Osteocyte (in vitro differentiated cells): ENCODE measurements at regions not wholly inside any gene's neighbourhood (a gene's known extent, or its start where the extent isn't known, plus 50 kb on each side); places are given as distances from the start of the nearest gene placed in this dataset.

Experiments used
- DNase-seq: peaks from one replicate; pipeline ENCODE4 v3.0.0; 2021; ENCODE audit warnings: mixed read lengths; ENCODE audit not compliant: unreplicated experiment; ENCODE audit errors: extremely low spot score
- H3K27ac Mint-ChIP-seq: one replicate; pipeline ENCODE4 v1.8.0; 2021; ENCODE audit warnings: mild to moderate bottlenecking, mixed read lengths; ENCODE audit not compliant: unreplicated experiment
- H3K27me3 Mint-ChIP-seq: one replicate; pipeline ENCODE4 v1.8.0; 2021; ENCODE audit warnings: mixed read lengths; ENCODE audit not compliant: unreplicated experiment
- H3K36me3 Mint-ChIP-seq: one replicate; pipeline ENCODE4 v1.8.0; 2021; ENCODE audit warnings: mixed read lengths; ENCODE audit not compliant: unreplicated experiment
- H3K4me1 Mint-ChIP-seq: one replicate; pipeline ENCODE4 v1.8.0; 2021; ENCODE audit warnings: mixed read lengths; ENCODE audit not compliant: unreplicated experiment
- H3K4me3 Mint-ChIP-seq: one replicate; pipeline ENCODE4 v1.8.0; 2021; ENCODE audit warnings: mild to moderate bottlenecking, moderate library complexity, mixed read lengths; ENCODE audit not compliant: unreplicated experiment
- H3K9me3 Mint-ChIP-seq: one replicate; pipeline ENCODE4 v1.8.0; 2021; ENCODE audit warnings: mixed read lengths; ENCODE audit not compliant: unreplicated experiment
- CTCF ChIP-seq: fragments of 200-600 bp; sonication (generic); IDR thresholded peaks from 2 replicates; pipeline ENCODE4 v1.5.0; 2021; ENCODE audit warnings: antibody characterized with exemption, mild to moderate bottlenecking, moderate library complexity

- Mint-ChIP-seq H3K36me3 (peaks cover 2% of the 10 kb centered on the region), H3K9me3 (peaks cover 13% of the 10 kb centered on the region), H3K4me1 (no peaks in the 10 kb centered on the region), H3K27ac (no peak overlapping the region), H3K4me3 (no peak overlapping the region), H3K27me3 (peaks cover 2% of the 10 kb centered on the region)
- TF ChIP-seq CTCF = no peak
- no peak for DNase-seq
Observed at GRCh38 chr6:68046302-68046701, 588.8 kb upstream of the ADGRB3 start.

- peaks cover 13% of the 10 kb centered on the region for H3K9me3 Mint-ChIP-seq
- H3K4me3 Mint-ChIP-seq = no peak overlapping the region
- peaks cover 2% of the 10 kb centered on the region for H3K27me3 Mint-ChIP-seq
- peaks cover 2% of the 10 kb centered on the region for H3K36me3 Mint-ChIP-seq
- no peak overlapping the region for H3K27ac Mint-ChIP-seq
- TF ChIP-seq CTCF = no peak
- DNase-seq = no peak
- H3K4me1 Mint-ChIP-seq = peaks cover 9% of the 10 kb centered on the region
Observed at GRCh38 chr6:68045193-68045592, 589.9 kb upstream of the ADGRB3 start.

GRCh38 chr6:68044264-68044663 lies 590.8 kb upstream of the ADGRB3 start:
- peaks cover 12% of the 10 kb centered on the region for H3K4me1 Mint-ChIP-seq
- H3K27me3 Mint-ChIP-seq = peaks cover 2% of the 10 kb centered on the region
- DNase-seq = no peak
- TF ChIP-seq CTCF = no peak
- peaks cover 2% of the 10 kb centered on the region for H3K36me3 Mint-ChIP-seq
- H3K4me3 Mint-ChIP-seq = no peak overlapping the region
- H3K27ac Mint-ChIP-seq = no peak overlapping the region
- H3K9me3 Mint-ChIP-seq = peaks cover 13% of the 10 kb centered on the region

GRCh38 chr6:68043122-68043398 lies 592.0 kb upstream of the ADGRB3 start:
- Mint-ChIP-seq H3K4me3 (no peak overlapping the region), H3K27ac (no peak overlapping the region), H3K9me3 (peaks cover 12% of the 10 kb centered on the region), H3K36me3 (peaks cover 2% of the 10 kb centered on the region), H3K4me1 (peaks cover 12% of the 10 kb centered on the region), H3K27me3 (peaks cover 2% of the 10 kb centered on the region)
- no peak for DNase-seq
- TF ChIP-seq CTCF = no peak

GRCh38 chr6:68042339-68043121 lies 592.6 kb upstream of the ADGRB3 start:
- Mint-ChIP-seq H3K4me1 (peaks cover 12% of the 10 kb centered on the region), H3K36me3 (peaks cover 2% of the 10 kb centered on the region), H3K27ac (no peak overlapping the region), H3K27me3 (peaks cover 2% of the 10 kb centered on the region), H3K9me3 (peaks cover 7% of the 10 kb centered on the region), H3K4me3 (no peak overlapping the region)
- no peak for TF ChIP-seq CTCF
- no peak for DNase-seq
